Heart left ventricle (tissue), 16 donors: ENCODE measurements at regions not wholly inside any gene's neighbourhood (a gene's known extent, or its start where the extent isn't known, plus 50 kb on each side); places are given as distances from the start of the nearest gene placed in this dataset.

ENCODE experiments used
- ATAC-seq, 4 donors: fragments of 200-7000 bp; cut with Tn5 transposase; one replicate each; pipeline ENCODE4 v1.9.1; 2020 to 2022; ENCODE audit warnings: moderate library complexity in 4 of 4, mild to moderate bottlenecking in 3 of 4, moderate number of reproducible peaks in 1 of 4
- DNase-seq, 5 donors: peaks; one replicate each; pipeline ENCODE4 v3.0.0-alpha.2; 2020
- H3K27ac ChIP-seq, 12 donors: fragments of 200-600 bp; sonication (generic) in 4 of 12; one replicate each; pipeline versions ENCODE4 v1.5.0 to v1.8.0; 2016 to 2022; ENCODE audit warnings: mild to moderate bottlenecking in 2 of 12
- H3K27me3 ChIP-seq, 9 donors: fragments of 200-600 bp; sonication (generic) in 2 of 9; one replicate each; pipeline versions ENCODE4 v1.5.1 to v1.8.0; 2016 to 2022; ENCODE audit warnings: mild to moderate bottlenecking in 3 of 9
- H3K36me3 ChIP-seq, 9 donors: fragments of 200-600 bp; sonication (generic) in 2 of 9; one replicate each; pipeline versions ENCODE4 v1.5.0 to v1.8.0; 2018 to 2022; ENCODE audit warnings: mild to moderate bottlenecking in 2 of 9
- H3K4me1 ChIP-seq, 12 donors: fragments of 200-600 bp; sonication (generic) in 4 of 12; one replicate each; pipeline versions ENCODE4 v1.5.0 to v1.8.0; 2016 to 2022; ENCODE audit warnings: mild to moderate bottlenecking in 3 of 12
- H3K4me3 ChIP-seq, 12 donors: fragments of 200-600 bp; sonication (generic) in 4 of 12; one replicate each; pipeline versions ENCODE4 v1.5.0 to v1.8.0; 2017 to 2022; ENCODE audit warnings: mild to moderate bottlenecking in 9 of 12, moderate library complexity in 4 of 12
- H3K9me3 ChIP-seq, 12 donors: fragments of 200-600 bp; sonication (generic) in 4 of 12; one replicate each; pipeline versions ENCODE4 v1.5.0 to v1.8.0; 2016 to 2022; ENCODE audit warnings: mild to moderate bottlenecking in 1 of 12
- CTCF ChIP-seq, 12 donors: fragments of 200-600 bp; sonication (generic) in 4 of 12; IDR thresholded peaks; one replicate each; pipeline versions ENCODE4 v1.5.0 to v1.8.0; 2018 to 2022; ENCODE audit warnings: antibody characterized with exemption in 12 of 12, mild to moderate bottlenecking in 5 of 12
- POLR2A ChIP-seq, 2 donors: fragments of 450-650 bp; IDR thresholded peaks; one replicate each; pipeline ENCODE4 v1.6.1; 2017; ENCODE audit warnings: antibody characterized with exemption in 2 of 2, mild to moderate bottlenecking in 2 of 2, moderate library complexity in 2 of 2
- WGBS, 4 donors: extraction: QIAGEN DNeasy Blood & Tissue Kit in 2 of 4; methylation state at CpG; one replicate each; pipeline versions ENCODE4 v1.1.5 to v1.1.7; 2013 to 2018; 5-methylcytosine and 5-hydroxymethylcytosine counted together
- intact Hi-C, 10 donors: fragments of 100-400 bp; cut with DNase I; formaldehyde crosslinking; loops; one replicate each; pipeline versions ENCODE4 v1.11.1 to v1.14.2; 2022
- donor health status: ischemic (EF 13 %, LVEDD 7.1; RV severe dilation, severe dysfunction).
- donor health status: healthy with polysubstance abuse.
- donor health status: DM: no; HTN: yes; CAD: no.
- donor health status: DM: no; HTN: no; CAD: no.
- donor health status: ischemic (EF 25% LVEDD 6.9; RV normal size, moderate dysfunction).
- donor health status: ischemic (EF 25% LVEDD 5.7; RV mildly dilated, moderate dysfunction).
- donor health status: healthy.
- donor health status: DM: yes; HTN: yes; CAD: no.
- donor health status: ischemic (EF 35%, LVEDD 5.7; RV mildly dilated, moderate dysfunction).
- donor health status: nonischemic (EF 11% LVEDD 7.7; RV severe dilation, severe dysfunction).
- donor health status: DM: yes; HTN: yes; CAD: no.
- donor health status: PGD.
- donor health status: ischemic (EF 29% LVEDD 5.4; RV normal size, mild dysfunction).
- donor health status: nonischemic (EF 23%, LVEDD 6.1; RV moderate dilation, normal function).

GRCh38 chr2:143847257-143847656 lies 672.7 kb downstream of the ZEB2 start:
- Histone ChIP-seq H3K36me3 (no peaks in the 10 kb centered on the region), H3K9me3 (no peaks in the 10 kb centered on the region), H3K4me1 (peaks cover 0 to 6% (median 0%) of the 10 kb centered on the region in 12 donors), H3K27ac (no peak overlapping the region), H3K27me3 (no peaks in the 10 kb centered on the region), H3K4me3 (no peak overlapping the region)
- TF ChIP-seq CTCF (IDR thresholded peaks at IDR 0.05) (no peak), POLR2A (IDR thresholded peaks at IDR 0.05) (no peak)
- WGBS, 4 donors, result 53 to 77% (median 66%) methylated on average over 1 of the region's 1 CpG
- ATAC-seq (no peak), DNase-seq (no peak)
- intact Hi-C loops, result no loop called here

DNA sequence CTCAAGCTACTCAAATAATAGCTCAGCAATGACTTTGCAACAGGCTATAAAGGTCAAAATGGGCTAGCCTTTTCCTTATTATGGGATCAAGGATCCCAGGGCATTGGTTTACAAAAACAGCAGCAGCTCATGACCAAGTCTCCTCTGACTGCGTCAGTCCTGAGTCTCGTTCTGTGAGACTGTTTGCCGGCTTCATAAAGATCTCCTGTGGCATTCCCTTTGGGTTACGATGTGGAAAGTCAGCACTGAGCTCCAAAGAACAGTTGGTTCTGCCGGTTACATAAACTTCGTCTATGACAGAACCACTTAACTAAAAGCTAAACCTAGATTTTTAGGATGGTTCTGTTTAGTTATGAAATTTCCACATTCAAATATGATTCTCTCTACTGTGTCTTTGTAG lies 674.9 kb downstream of the ZEB2 start:
- H3K4me1 ChIP-seq, result peaks cover 0 to 6% (median 0%) of the 10 kb centered on the region in 12 donors
- DNase-seq, result no peak

GRCh38 chr2:143843686-143844085 lies 676.2 kb downstream of the ZEB2 start:
- DNase-seq (no peak), ATAC-seq (no peak)
- no peaks in the 10 kb centered on the region for H3K36me3 ChIP-seq
- H3K4me3 ChIP-seq, result no peak overlapping the region
- TF ChIP-seq CTCF (IDR thresholded peaks at IDR 0.05), result no peak
- TF ChIP-seq POLR2A (IDR thresholded peaks at IDR 0.05), result no peak
- H3K27ac ChIP-seq, result no peak overlapping the region
- peaks cover 0 to 6% (median 0%) of the 10 kb centered on the region in 12 donors for H3K4me1 ChIP-seq
- H3K9me3 ChIP-seq, result no peaks in the 10 kb centered on the region
- WGBS, 4 donors, result 70 to 86% (median 80%) methylated on average over 3 of the region's 3 CpGs
- no peaks in the 10 kb centered on the region for H3K27me3 ChIP-seq
- intact Hi-C loops, result no loop called here

More for the DNA sequence above, 674.9 kb downstream of the ZEB2 start:
- ATAC-seq, result no peak
- intact Hi-C loops, result no loop called here
- H3K27me3 ChIP-seq, result no peaks in the 10 kb centered on the region
- H3K9me3 ChIP-seq, result no peaks in the 10 kb centered on the region
- 87 to 94% (median 94%) methylated on average over 6 of the region's 6 CpGs for WGBS, 4 donors
- no peak overlapping the region for H3K4me3 ChIP-seq
- no peak for TF ChIP-seq POLR2A (IDR thresholded peaks at IDR 0.05)
- no peak for TF ChIP-seq CTCF (IDR thresholded peaks at IDR 0.05)
- no peak overlapping the region for H3K27ac ChIP-seq
- no peaks in the 10 kb centered on the region for H3K36me3 ChIP-seq

DNA sequence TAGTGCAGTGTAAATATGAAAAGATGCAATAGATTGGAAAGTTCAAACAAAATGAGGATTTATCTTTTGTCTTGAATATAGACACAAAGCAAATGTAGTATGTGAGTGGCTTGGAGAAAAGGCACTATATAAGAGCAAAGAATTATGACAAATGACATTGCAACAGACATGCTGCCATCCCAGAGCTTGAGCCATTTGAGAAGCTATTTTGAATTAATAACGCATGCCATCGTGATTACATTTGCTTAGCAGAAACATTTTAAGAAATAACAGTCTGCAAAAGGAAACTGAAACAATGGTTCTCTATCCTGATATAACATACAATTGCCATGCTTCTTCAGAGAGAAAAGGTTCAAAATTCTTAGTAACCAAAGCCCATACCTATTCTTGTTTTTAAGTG lies 677.1 kb downstream of the ZEB2 start:
- Histone ChIP-seq H3K27ac (no peak overlapping the region), H3K27me3 (no peaks in the 10 kb centered on the region), H3K4me1 (peaks cover 0 to 6% (median 0%) of the 10 kb centered on the region in 12 donors), H3K36me3 (no peaks in the 10 kb centered on the region), H3K9me3 (no peaks in the 10 kb centered on the region), H3K4me3 (no peak overlapping the region)
- DNase-seq, result no peak
- intact Hi-C loops, result no loop called here
- TF ChIP-seq POLR2A (IDR thresholded peaks at IDR 0.05) (no peak), CTCF (IDR thresholded peaks at IDR 0.05) (no peak)
- 70 to 92% (median 77%) methylated on average over 2 of the region's 2 CpGs for WGBS, 4 donors
- ATAC-seq, result no peak
